ENCODE measurements at regions not wholly inside any gene's neighbourhood (a gene's known extent, or its start where the extent isn't known, plus 50 kb on each side); places are given as distances from the start of the nearest gene placed in this dataset.
"Not testable (repeated sequence)": the region's sequence is repeated elsewhere in the genome, so short reads cannot be mapped to it uniquely, and the experiment has no call there.

GRCh38 chr17:68097161-68097805, 61.7 kb downstream of the KPNA2 start:
- DNase-seq: no peak

GRCh38 chr17:68099341-68099753, 63.8 kb downstream of the KPNA2 start:
- not testable (repeated sequence) for DNase-seq

- DNase-seq: no peak
Observed at GRCh38 chr17:68100000-68100641, 64.6 kb downstream of the KPNA2 start.

- DNase-seq: no peak
Observed at GRCh38 chr17:68101075-68101986, 65.8 kb downstream of the KPNA2 start.

GRCh38 chr17:68101987-68102314, 66.4 kb downstream of the KPNA2 start:
- no peak for DNase-seq

GRCh38 chr17:68102318-68102758, 66.8 kb downstream of the KPNA2 start:
- no peak for DNase-seq

- no peak for DNase-seq
Observed at GRCh38 chr17:68103148-68103547, 67.6 kb downstream of the KPNA2 start.

GRCh38 chr17:68106085-68106484, 70.5 kb downstream of the KPNA2 start:
- no peak for DNase-seq

- no peak for DNase-seq
Observed at GRCh38 chr17:68107373-68107772, 71.8 kb downstream of the KPNA2 start.

GRCh38 chr17:68108313-68109000, 72.9 kb downstream of the KPNA2 start:
- DNase-seq: no peak

- not testable (repeated sequence) for DNase-seq
Observed at GRCh38 chr17:68109404-68109803, 73.9 kb downstream of the KPNA2 start.

GRCh38 chr17:68116211-68116610, 80.7 kb downstream of the KPNA2 start:
- not testable (repeated sequence) for DNase-seq

GRCh38 chr17:68122587-68122986, 87.1 kb downstream of the KPNA2 start:
- no peak for DNase-seq

GRCh38 chr17:68125111-68125870, 89.8 kb downstream of the KPNA2 start:
- no peak for DNase-seq

GRCh38 chr17:68127914-68128313, 92.4 kb downstream of the KPNA2 start:
- no peak for DNase-seq

GRCh38 chr17:68131456-68131855, 95.9 kb downstream of the KPNA2 start:
- no peak for DNase-seq

- DNase-seq: no peak
Observed at GRCh38 chr17:68133346-68134045, 98.0 kb downstream of the KPNA2 start.

- DNase-seq: no peak
Observed at GRCh38 chr17:68134046-68134637, 98.6 kb downstream of the KPNA2 start.

GRCh38 chr17:68134731-68135130, 99.2 kb downstream of the KPNA2 start:
- DNase-seq: no peak

- DNase-seq: no peak
Observed at GRCh38 chr17:68135141-68135887, 99.8 kb downstream of the KPNA2 start.

GRCh38 chr17:68141050-68141449, 105.5 kb downstream of the KPNA2 start:
- DNase-seq: no peak
